Liver (tissue), 8 donors: ENCODE measurements at regions not wholly inside any gene's neighbourhood (a gene's known extent, or its start where the extent isn't known, plus 50 kb on each side); places are given as distances from the start of the nearest gene placed in this dataset.

Source experiments
- DNase-seq: peaks from one replicate; pipeline ENCODE4 v3.0.0-alpha.2; 2017; ENCODE audit warnings: low spot score
- H3K27ac ChIP-seq, 2 donors: one replicate each; pipeline ENCODE4 v1.7.0; 2013; ENCODE audit warnings: inconsistent platforms in 2 of 2, low read length in 2 of 2, control low read depth in 1 of 2, low read depth in 1 of 2, mild to moderate bottlenecking in 1 of 2
- H3K27me3 ChIP-seq, 4 donors: one replicate each; pipeline versions ENCODE4 v1.6.1 to v1.7.0; 2013; ENCODE audit warnings: low read length in 3 of 4, inconsistent platforms in 1 of 4, mild to moderate bottlenecking in 1 of 4, moderate library complexity in 1 of 4; ENCODE audit not compliant: control insufficient read depth in 4 of 4, insufficient read depth in 4 of 4
- H3K36me3 ChIP-seq, 4 donors: one replicate each; pipeline versions ENCODE4 v1.6.1 to v1.7.0; 2013; ENCODE audit warnings: low read length in 3 of 4, mild to moderate bottlenecking in 3 of 4, low read depth in 1 of 4, moderate library complexity in 1 of 4; ENCODE audit not compliant: control insufficient read depth in 4 of 4, insufficient read depth in 3 of 4
- H3K4me1 ChIP-seq, 4 donors: one replicate each; pipeline versions ENCODE4 v1.6.1 to v1.7.0; 2013; ENCODE audit warnings: low read length in 3 of 4, mild to moderate bottlenecking in 3 of 4, moderate library complexity in 1 of 4; ENCODE audit not compliant: control insufficient read depth in 4 of 4, insufficient read depth in 4 of 4
- H3K4me3 ChIP-seq, 3 donors: one replicate each; pipeline versions ENCODE4 v1.6.1 to v1.7.0; 2013; ENCODE audit warnings: low read length in 3 of 3, control low read depth in 1 of 3, low read depth in 1 of 3, mild to moderate bottlenecking in 1 of 3
- H3K9ac ChIP-seq, 2 donors: one replicate each; pipeline ENCODE4 v1.7.0; 2013; ENCODE audit warnings: low read length in 2 of 2, mild to moderate bottlenecking in 2 of 2, moderate library complexity in 2 of 2, control low read depth in 1 of 2, low read depth in 1 of 2
- H3K9me3 ChIP-seq, 4 donors: one replicate each; pipeline versions ENCODE4 v1.6.1 to v1.7.0; 2013; ENCODE audit warnings: low read length in 3 of 4; ENCODE audit not compliant: control insufficient read depth in 4 of 4
- FOXA1 ChIP-seq: IDR thresholded peaks from 2 replicates; pipeline ENCODE4 v1.6.1; 2016; ENCODE audit warnings: antibody characterized with exemption
- HNF4A ChIP-seq, 2 donors: conservative IDR thresholded peaks; 2 replicates each; pipeline ENCODE4 v1.6.1; 2016; ENCODE audit warnings: antibody characterized with exemption in 2 of 2, mild to moderate bottlenecking in 2 of 2
- HNF4G ChIP-seq: IDR thresholded peaks from 2 replicates; pipeline ENCODE4 v1.6.1; 2016; ENCODE audit warnings: antibody characterized with exemption
- JUND ChIP-seq, 2 donors: IDR thresholded peaks; 2 replicates each; pipeline ENCODE4 v1.6.1; 2016; ENCODE audit warnings: antibody characterized with exemption in 2 of 2
- NR2F2 ChIP-seq: IDR thresholded peaks from 2 replicates; pipeline ENCODE4 v1.6.1; 2016; ENCODE audit warnings: antibody characterized with exemption
- RAD21 ChIP-seq, 2 donors: IDR thresholded peaks; 2 replicates each; pipeline ENCODE4 v1.6.1; 2016; ENCODE audit warnings: antibody characterized with exemption in 2 of 2, mild to moderate bottlenecking in 2 of 2
- SP1 ChIP-seq: IDR thresholded peaks from 2 replicates; pipeline ENCODE4 v1.6.1; 2018; ENCODE audit warnings: antibody characterized with exemption, mild to moderate bottlenecking
- YY1 ChIP-seq: IDR thresholded peaks from 2 replicates; pipeline ENCODE4 v1.6.1; 2016; ENCODE audit warnings: antibody characterized with exemption, mild to moderate bottlenecking
- ZBTB33 ChIP-seq: IDR thresholded peaks from 2 replicates; pipeline ENCODE4 v1.6.1; 2016; ENCODE audit warnings: antibody characterized with exemption
- WGBS: extraction: QIAGEN DNeasy Blood & Tissue Kit; methylation state at CpG from one replicate; pipeline ENCODE4 v1.1.7; 2013; 5-methylcytosine and 5-hydroxymethylcytosine counted together
- TF ChIP-seq, protein P1 (sequence below): fragments of 150-350 bp; IDR thresholded peaks from 2 replicates; pipeline ENCODE4 v1.5.1; 2017; ENCODE audit warnings: improper control_type of control experiment, low read depth, low read length; ENCODE audit not compliant: missing input control
- TF ChIP-seq, protein P2 (sequence below): IDR thresholded peaks from 2 replicates; pipeline ENCODE4 v1.6.1; 2016; ENCODE audit warnings: antibody characterized with exemption
- TF ChIP-seq, protein P3 (sequence below): IDR thresholded peaks from 2 replicates; pipeline ENCODE4 v1.6.1; 2016; ENCODE audit warnings: antibody characterized with exemption
- donor health status: healthy.
- donor health status: healthy.
- donor health status: healthy.
- donor health status: healthy.
- donor health status: healthy.

GRCh38 chr3:24725514-24726255 lies 231.0 kb upstream of the THRB start (continued):
- TF ChIP-seq, protein P1, sequence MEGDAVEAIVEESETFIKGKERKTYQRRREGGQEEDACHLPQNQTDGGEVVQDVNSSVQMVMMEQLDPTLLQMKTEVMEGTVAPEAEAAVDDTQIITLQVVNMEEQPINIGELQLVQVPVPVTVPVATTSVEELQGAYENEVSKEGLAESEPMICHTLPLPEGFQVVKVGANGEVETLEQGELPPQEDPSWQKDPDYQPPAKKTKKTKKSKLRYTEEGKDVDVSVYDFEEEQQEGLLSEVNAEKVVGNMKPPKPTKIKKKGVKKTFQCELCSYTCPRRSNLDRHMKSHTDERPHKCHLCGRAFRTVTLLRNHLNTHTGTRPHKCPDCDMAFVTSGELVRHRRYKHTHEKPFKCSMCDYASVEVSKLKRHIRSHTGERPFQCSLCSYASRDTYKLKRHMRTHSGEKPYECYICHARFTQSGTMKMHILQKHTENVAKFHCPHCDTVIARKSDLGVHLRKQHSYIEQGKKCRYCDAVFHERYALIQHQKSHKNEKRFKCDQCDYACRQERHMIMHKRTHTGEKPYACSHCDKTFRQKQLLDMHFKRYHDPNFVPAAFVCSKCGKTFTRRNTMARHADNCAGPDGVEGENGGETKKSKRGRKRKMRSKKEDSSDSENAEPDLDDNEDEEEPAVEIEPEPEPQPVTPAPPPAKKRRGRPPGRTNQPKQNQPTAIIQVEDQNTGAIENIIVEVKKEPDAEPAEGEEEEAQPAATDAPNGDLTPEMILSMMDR: no peak

GRCh38 chr3:24726423-24726822 lies 231.8 kb upstream of the THRB start:
- no peaks in the 10 kb centered on the region for H3K4me1 ChIP-seq
- H3K27me3 ChIP-seq: no peaks in the 10 kb centered on the region
- H3K9ac ChIP-seq: no peak overlapping the region
- H3K9me3 ChIP-seq: no peaks in the 10 kb centered on the region
- H3K27ac ChIP-seq: no peak overlapping the region
- DNase-seq: no peak
- H3K36me3 ChIP-seq: no peaks in the 10 kb centered on the region
- 89% methylated on average over 2 of the region's 2 CpGs for WGBS
- TF ChIP-seq NR2F2: no peak
- TF ChIP-seq, protein P2, sequence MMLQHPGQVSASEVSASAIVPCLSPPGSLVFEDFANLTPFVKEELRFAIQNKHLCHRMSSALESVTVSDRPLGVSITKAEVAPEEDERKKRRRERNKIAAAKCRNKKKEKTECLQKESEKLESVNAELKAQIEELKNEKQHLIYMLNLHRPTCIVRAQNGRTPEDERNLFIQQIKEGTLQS: no peak
- TF ChIP-seq FOXA1: no peak
- TF ChIP-seq, protein P3, sequence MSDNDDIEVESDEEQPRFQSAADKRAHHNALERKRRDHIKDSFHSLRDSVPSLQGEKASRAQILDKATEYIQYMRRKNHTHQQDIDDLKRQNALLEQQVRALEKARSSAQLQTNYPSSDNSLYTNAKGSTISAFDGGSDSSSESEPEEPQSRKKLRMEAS: no peak
- no peak for TF ChIP-seq HNF4A (conservative IDR thresholded peaks at IDR 0.05)
- H3K4me3 ChIP-seq: no peak overlapping the region

- Histone ChIP-seq H3K36me3 (no peaks in the 10 kb centered on the region), H3K27ac (no peak overlapping the region), H3K27me3 (no peaks in the 10 kb centered on the region), H3K9me3 (peaks cover 0 to 3% (median 0%) of the 10 kb centered on the region in 4 donors), H3K4me1 (no peaks in the 10 kb centered on the region), H3K9ac (no peak overlapping the region), H3K4me3 (no peak overlapping the region)
- no peak for DNase-seq
- WGBS: 70% methylated on average over 1 of the region's 1 CpG
- no peak for TF ChIP-seq JUND (IDR thresholded peaks at IDR 0.05)
These were observed 235.5 kb upstream of the THRB start for GRCh38 chr3:24730173-24730572.

GRCh38 chr3:24734019-24734418 lies 239.4 kb upstream of the THRB start:
- H3K36me3 ChIP-seq: peaks cover 0 to 1% (median 0%) of the 10 kb centered on the region in 4 donors
- no peaks in the 10 kb centered on the region for H3K4me1 ChIP-seq
- DNase-seq: no peak
- H3K9ac ChIP-seq: no peak overlapping the region
- H3K27ac ChIP-seq: no peak overlapping the region
- TF ChIP-seq, protein P1: no peak
- TF ChIP-seq SP1 (no peak), HNF4A (conservative IDR thresholded peaks at IDR 0.05) (no peak), RAD21 (IDR thresholded peaks at IDR 0.05) (no peak), YY1 (no peak), HNF4G (no peak), ZBTB33 (no peak)
- TF ChIP-seq, protein P2: no peak
- H3K27me3 ChIP-seq: no peaks in the 10 kb centered on the region
- peaks cover 0 to 3% (median 0%) of the 10 kb centered on the region in 4 donors for H3K9me3 ChIP-seq
- H3K4me3 ChIP-seq: no peak overlapping the region
